GM12865 (cell line): ENCODE measurements at regions not wholly inside any gene's neighbourhood (a gene's known extent, or its start where the extent isn't known, plus 50 kb on each side); places are given as distances from the start of the nearest gene placed in this dataset.

Experiments
- DNase-seq: peaks from one replicate; pipeline ENCODE4 v3.0.0; 2010; ENCODE audit warnings: low read depth
- H3K4me3 ChIP-seq: 2 replicates; pipeline ENCODE4 v1.5.1; 2011; ENCODE audit warnings: mild to moderate bottlenecking, low read depth, low read length, control low read depth
- TF ChIP-seq, protein P1 (sequence below): IDR thresholded peaks from 2 replicates; pipeline ENCODE4 v1.5.1; 2011; ENCODE audit warnings: low read length, control low read depth, low read depth, inconsistent platforms; ENCODE audit not compliant: insufficient read depth; ENCODE audit errors: missing control alignments

DNA sequence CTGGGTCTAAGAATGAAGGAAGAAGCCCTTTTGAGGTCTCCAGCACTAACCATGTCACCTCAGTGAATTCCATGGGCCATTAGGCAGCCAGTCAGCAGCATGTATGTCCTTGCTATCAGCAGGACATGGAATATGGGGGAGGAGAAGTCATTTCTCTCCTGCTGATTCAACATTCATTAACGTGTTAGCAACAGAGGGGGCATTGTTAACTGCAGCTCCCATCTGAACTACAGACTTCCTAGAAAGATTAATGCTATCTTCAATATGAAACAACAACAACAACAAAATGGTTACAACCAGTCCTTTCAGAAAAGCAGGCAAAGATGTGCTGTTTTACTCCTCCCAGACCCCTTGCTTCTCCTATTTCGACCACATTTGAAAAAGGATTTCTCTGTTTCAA, 120.4 kb upstream of the SLC34A2 start:
- DNase-seq = no peak
- TF ChIP-seq, protein P1, sequence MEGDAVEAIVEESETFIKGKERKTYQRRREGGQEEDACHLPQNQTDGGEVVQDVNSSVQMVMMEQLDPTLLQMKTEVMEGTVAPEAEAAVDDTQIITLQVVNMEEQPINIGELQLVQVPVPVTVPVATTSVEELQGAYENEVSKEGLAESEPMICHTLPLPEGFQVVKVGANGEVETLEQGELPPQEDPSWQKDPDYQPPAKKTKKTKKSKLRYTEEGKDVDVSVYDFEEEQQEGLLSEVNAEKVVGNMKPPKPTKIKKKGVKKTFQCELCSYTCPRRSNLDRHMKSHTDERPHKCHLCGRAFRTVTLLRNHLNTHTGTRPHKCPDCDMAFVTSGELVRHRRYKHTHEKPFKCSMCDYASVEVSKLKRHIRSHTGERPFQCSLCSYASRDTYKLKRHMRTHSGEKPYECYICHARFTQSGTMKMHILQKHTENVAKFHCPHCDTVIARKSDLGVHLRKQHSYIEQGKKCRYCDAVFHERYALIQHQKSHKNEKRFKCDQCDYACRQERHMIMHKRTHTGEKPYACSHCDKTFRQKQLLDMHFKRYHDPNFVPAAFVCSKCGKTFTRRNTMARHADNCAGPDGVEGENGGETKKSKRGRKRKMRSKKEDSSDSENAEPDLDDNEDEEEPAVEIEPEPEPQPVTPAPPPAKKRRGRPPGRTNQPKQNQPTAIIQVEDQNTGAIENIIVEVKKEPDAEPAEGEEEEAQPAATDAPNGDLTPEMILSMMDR = no peak
- H3K4me3 ChIP-seq = no peak overlapping the region

DNA sequence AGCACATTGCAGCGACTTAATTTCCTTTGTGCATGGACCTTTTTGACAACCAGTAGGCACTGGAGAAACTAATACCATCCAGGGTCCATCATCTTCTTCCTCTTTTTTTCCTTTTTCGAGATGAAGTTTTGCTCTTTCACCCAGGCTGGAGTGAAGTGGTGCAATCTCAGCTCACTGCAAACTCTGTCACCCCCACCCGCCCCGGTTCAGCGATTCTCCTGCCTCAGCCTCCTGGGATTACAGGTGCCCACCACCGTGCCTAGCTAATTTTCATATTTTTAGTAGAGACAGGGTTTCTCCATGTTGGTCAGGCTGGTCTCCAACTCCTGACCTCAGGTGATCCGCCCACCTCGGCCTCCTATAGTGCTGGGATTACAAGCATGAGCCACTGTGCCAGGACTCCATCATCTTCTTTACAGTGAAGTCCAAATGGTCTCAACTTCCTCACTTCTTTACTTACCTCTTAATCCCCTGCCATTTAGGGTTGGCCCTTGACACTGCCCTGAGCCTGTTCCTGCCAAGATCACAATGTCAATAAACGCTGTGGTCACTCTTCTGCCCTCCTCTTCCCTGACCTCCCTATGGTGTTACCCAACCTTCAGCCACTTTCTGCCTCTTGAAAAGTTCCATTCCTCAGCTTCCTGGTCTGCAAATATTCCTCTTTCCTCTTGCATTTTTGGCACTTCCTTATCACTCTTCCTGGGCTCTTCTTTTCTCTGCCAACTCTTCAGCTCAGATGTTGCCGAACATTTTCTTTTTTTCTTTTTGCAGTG, 119.8 kb upstream of the SLC34A2 start:
- no peak for DNase-seq
- no peak overlapping the region for H3K4me3 ChIP-seq
- TF ChIP-seq, protein P1 = no peak

DNA sequence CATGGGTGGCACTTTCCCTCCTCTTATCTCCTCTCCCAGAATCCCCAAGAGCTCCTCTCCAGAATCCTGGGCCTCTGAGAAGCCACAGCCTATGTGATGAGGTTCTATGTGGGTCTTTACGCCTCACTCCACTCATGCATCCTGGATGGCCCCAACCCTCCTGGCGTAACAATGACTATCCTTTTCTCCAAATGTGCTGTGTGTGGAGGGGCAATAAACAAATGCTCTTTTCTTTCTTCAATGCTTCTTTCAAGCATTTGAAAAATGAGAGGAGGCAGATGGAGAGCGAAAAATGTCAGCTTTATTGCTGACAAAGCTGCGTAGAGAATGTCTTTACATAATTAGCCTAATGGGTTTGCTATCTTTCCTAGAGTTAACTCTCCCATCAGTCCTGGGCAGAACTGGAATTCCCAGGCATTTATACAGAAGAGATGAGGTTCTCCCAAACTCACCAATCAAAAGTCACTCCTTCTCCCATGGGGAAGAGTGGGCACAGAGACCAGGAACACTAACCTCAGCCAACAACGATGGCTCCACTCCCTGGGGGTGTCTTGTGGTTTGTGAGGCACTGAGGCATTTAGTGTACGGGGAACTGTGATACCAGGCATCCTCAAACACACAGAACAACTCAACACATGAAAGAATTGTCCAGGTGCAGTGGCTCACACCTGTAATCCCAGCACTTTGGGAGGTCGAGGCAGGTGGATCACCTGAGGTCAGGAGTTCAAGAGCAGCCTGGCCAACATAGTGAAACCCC, 118.9 kb upstream of the SLC34A2 start:
- TF ChIP-seq, protein P1 = no peak
- DNase-seq = no peak

DNA sequence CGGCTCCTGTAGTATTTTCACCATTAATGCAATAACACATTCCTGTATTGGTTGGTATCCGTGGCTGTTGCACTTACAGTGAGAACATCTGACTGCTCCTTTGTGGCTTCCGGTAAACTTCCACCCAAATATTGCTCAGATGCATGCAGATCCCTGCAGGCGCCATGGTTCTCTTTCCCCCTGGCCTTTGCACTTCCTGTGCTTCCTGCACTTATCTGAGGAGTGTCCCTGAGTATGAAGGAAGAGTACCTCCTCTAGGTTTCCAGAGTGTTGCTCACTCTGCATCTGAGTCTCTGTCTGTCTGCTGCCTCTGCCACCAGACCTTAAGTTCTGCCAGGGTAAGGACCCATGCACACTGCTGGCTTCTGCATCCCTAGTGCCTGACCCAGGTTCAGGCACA, 117.2 kb upstream of the SLC34A2 start:
- TF ChIP-seq, protein P1 = no peak
- no peak for DNase-seq
- H3K4me3 ChIP-seq = no peak overlapping the region

More for the DNA sequence above, 118.9 kb upstream of the SLC34A2 start:
- H3K4me3 ChIP-seq = no peak overlapping the region

DNA sequence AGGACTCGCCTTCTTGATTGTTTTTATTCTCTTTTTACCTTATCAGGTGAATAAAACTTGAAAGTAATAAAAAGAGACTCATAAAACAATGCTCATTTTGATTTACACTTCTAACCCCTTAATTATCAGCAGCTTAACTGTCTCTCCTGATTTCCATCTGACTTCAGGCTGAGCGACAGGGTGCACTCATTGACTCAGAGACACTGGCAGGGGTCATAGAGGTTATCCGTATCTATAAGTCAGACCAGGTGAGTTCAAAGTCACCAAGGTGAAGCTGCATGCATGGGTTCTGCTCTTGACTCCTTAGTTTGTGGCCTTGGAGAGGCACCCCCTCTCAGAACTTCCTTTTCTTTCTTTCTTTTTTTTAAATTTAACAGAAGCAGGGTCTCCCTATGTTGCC, 116.4 kb upstream of the SLC34A2 start:
- no peak for DNase-seq
- TF ChIP-seq, protein P1 = no peak
- H3K4me3 ChIP-seq = no peak overlapping the region

DNA sequence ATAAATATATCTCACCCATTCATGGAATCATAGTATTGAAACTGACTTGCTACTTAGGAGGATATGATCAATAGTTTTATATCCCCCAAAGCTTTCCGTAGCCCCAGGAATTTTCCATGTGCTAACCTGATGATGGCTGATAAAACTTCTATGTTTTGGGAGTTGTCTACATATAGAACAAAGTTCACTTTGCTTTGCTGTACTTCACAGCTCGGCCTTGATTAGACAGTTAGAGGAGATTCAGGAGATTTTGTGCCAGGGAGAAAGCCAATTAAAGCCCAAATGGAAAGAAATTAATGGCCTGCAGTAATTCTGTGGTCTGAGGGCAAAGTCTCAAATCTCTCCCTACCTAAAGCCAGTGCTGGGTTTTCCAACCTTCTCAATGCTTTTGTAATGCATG, 114.9 kb upstream of the SLC34A2 start:
- no peak for DNase-seq
- TF ChIP-seq, protein P1 = no peak
- no peak overlapping the region for H3K4me3 ChIP-seq
